ENCODE measurements at regions not wholly inside any gene's neighbourhood (a gene's known extent, or its start where the extent isn't known, plus 50 kb on each side); places are given as distances from the start of the nearest gene placed in this dataset.

DNA sequence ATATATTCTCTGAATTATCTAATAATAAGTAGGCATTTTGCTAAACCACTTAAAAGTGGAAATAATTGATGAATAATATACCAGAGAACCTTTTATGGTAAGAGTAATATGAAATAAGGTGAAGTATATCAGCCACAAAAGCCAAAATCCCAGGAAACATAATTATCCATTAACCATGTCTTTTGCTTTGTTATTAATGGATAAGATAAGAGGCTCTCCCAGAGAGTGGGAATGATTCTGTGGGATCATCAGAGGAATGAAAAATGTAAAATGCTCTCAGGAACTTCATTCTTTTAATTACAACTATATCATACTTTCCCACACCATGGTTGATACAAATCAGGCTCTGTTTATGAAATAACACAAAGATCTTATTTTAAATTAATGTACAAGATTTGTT is 391.7 kb upstream of the FZD8 start:
- Mint-ChIP-seq H3K4me3 (ENCODE audit: unreplicated experiment) (no peak overlapping the region), H3K27me3 (ENCODE audit: low read depth, unreplicated experiment) (peaks cover 6% of the 10 kb centered on the region), H3K4me1 (ENCODE audit: low read depth, unreplicated experiment) (peaks cover 6% of the 10 kb centered on the region), H3K27ac (ENCODE audit: unreplicated experiment) (no peak overlapping the region), H3K36me3 (ENCODE audit: low read depth, unreplicated experiment) (no peaks in the 10 kb centered on the region), H3K9me3 (ENCODE audit: unreplicated experiment) (no peaks in the 10 kb centered on the region)
- H4K20me1 ChIP-seq (ENCODE audit: insufficient read depth, low read length): no peaks in the 10 kb centered on the region
- no peak overlapping the region for H3K27ac ChIP-seq (ENCODE audit: low read depth, low read length)
- FAIRE-seq (no peak), DNase-seq (ENCODE audit: low read depth) (no peak)
- no peaks in the 10 kb centered on the region for H3K4me1 ChIP-seq (ENCODE audit: insufficient read depth, low read length)
- no peaks in the 10 kb centered on the region for H3K36me3 ChIP-seq (ENCODE audit: insufficient read depth, low read length)
- no peaks in the 10 kb centered on the region for H3K27me3 ChIP-seq (ENCODE audit: insufficient read depth, low read length)
- H3K4me3 ChIP-seq (ENCODE audit: insufficient read depth, low read depth, low read length): no peak overlapping the region
- no peak overlapping the region for H3K9ac ChIP-seq (ENCODE audit: low read length)
- no peaks in the 10 kb centered on the region for H3K9me3 ChIP-seq (ENCODE audit: insufficient read depth, low read depth, low read length)
- H3K4me2 ChIP-seq (ENCODE audit: low read length): no peak overlapping the region
- no peak for TF ChIP-seq EZH2 (IDR thresholded peaks at IDR 0.05; ENCODE audit: insufficient read depth, low read length)
- TF ChIP-seq, protein P1, sequence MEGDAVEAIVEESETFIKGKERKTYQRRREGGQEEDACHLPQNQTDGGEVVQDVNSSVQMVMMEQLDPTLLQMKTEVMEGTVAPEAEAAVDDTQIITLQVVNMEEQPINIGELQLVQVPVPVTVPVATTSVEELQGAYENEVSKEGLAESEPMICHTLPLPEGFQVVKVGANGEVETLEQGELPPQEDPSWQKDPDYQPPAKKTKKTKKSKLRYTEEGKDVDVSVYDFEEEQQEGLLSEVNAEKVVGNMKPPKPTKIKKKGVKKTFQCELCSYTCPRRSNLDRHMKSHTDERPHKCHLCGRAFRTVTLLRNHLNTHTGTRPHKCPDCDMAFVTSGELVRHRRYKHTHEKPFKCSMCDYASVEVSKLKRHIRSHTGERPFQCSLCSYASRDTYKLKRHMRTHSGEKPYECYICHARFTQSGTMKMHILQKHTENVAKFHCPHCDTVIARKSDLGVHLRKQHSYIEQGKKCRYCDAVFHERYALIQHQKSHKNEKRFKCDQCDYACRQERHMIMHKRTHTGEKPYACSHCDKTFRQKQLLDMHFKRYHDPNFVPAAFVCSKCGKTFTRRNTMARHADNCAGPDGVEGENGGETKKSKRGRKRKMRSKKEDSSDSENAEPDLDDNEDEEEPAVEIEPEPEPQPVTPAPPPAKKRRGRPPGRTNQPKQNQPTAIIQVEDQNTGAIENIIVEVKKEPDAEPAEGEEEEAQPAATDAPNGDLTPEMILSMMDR (IDR thresholded peaks at IDR 0.05; ENCODE audit: insufficient read depth, low read depth, low read length): no peak
- H2AFZ ChIP-seq (ENCODE audit: low read depth, low read length): no peak overlapping the region
- no peaks in the 10 kb centered on the region for H3K79me2 ChIP-seq (ENCODE audit: insufficient read depth, low read length)

DNA sequence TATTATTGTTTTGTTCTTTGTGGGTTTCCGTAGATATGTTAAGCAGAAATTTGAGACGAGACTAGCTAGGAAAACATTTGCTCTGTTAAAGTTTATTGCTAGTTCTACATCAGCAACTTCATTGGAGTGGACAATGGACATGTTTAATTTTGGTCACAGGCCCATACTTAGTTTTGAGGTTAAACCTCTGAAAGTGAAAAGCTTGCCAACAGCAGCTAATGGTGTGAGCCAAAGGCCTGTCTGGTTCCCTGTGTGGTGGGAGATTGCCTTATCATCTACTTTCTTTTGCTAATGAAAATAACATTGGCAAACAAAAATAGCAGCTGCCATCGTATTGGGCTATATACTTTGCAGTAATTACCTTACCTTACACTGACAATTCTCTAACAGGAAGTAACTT is 388.4 kb upstream of the FZD8 start:
- no peak overlapping the region for H3K27ac Mint-ChIP-seq (ENCODE audit: unreplicated experiment)
- no peak overlapping the region for H3K4me3 Mint-ChIP-seq (ENCODE audit: unreplicated experiment)
- Histone ChIP-seq H4K20me1 (ENCODE audit: insufficient read depth, low read length) (no peaks in the 10 kb centered on the region), H3K27ac (ENCODE audit: low read depth, low read length) (no peak overlapping the region), H3K36me3 (ENCODE audit: insufficient read depth, low read length) (no peaks in the 10 kb centered on the region), H3K9ac (ENCODE audit: low read length) (no peak overlapping the region), H3K27me3 (ENCODE audit: insufficient read depth, low read length) (no peaks in the 10 kb centered on the region), H3K4me2 (ENCODE audit: low read length) (no peak overlapping the region), H3K79me2 (ENCODE audit: insufficient read depth, low read length) (no peaks in the 10 kb centered on the region), H3K9me3 (ENCODE audit: insufficient read depth, low read depth, low read length) (no peaks in the 10 kb centered on the region), H3K4me3 (ENCODE audit: insufficient read depth, low read depth, low read length) (no peak overlapping the region), H2AFZ (ENCODE audit: low read depth, low read length) (no peak overlapping the region), H3K4me1 (ENCODE audit: insufficient read depth, low read length) (no peaks in the 10 kb centered on the region)
- peaks cover 5% of the 10 kb centered on the region for H3K27me3 Mint-ChIP-seq (ENCODE audit: low read depth, unreplicated experiment)
- no peaks in the 10 kb centered on the region for H3K36me3 Mint-ChIP-seq (ENCODE audit: low read depth, unreplicated experiment)
- H3K4me1 Mint-ChIP-seq (ENCODE audit: low read depth, unreplicated experiment): peaks cover 3% of the 10 kb centered on the region
- TF ChIP-seq, protein P1 (IDR thresholded peaks at IDR 0.05; ENCODE audit: insufficient read depth, low read depth, low read length): no peak
- no peak for TF ChIP-seq EZH2 (IDR thresholded peaks at IDR 0.05; ENCODE audit: insufficient read depth, low read length)
- FAIRE-seq (no peak), DNase-seq (ENCODE audit: low read depth) (no peak)
- H3K9me3 Mint-ChIP-seq (ENCODE audit: unreplicated experiment): no peaks in the 10 kb centered on the region

DNA sequence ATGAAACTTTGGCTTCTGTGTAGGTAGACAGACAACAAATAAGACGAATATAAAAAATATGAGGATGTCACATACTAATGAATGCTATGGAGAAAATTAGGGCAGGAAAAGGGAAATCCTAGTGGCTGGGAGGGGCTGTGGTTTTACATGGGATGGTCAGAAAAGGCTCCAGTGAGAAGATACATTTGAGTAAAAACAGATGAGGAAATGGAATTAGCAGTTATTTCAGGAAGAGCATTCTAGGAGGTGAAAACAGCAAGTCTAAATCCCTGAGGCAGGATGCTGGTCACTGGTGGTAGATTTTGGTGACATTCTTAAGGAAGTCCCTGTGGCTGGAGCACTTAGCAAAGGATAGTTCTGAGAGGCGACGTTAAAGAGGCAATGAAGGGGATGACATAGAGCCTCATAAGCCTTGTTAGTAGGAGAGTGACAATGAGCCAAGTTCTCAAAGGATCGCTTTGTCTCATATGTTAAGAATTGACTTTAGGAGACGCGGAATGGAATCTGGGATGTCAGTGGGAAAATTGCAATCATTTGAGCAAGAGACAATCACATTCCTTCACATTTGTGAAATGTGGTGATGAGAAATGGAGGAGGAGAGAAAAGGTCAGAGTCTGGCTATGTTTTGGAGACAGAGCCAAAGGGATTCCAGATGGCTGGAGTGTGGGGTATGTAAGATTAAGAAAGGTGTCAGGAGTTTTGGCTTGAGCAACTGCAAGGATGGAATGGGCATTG is 384.7 kb upstream of the FZD8 start:
- H3K79me2 ChIP-seq (ENCODE audit: insufficient read depth, low read length): no peaks in the 10 kb centered on the region
- no peak overlapping the region for H3K27ac ChIP-seq (ENCODE audit: low read depth, low read length)
- Mint-ChIP-seq H3K9me3 (ENCODE audit: unreplicated experiment) (peaks cover 2% of the 10 kb centered on the region), H3K4me3 (ENCODE audit: unreplicated experiment) (no peak overlapping the region), H3K27ac (ENCODE audit: unreplicated experiment) (peak overlapping the region; percentile 43), H3K4me1 (ENCODE audit: low read depth, unreplicated experiment) (peaks cover 15% of the 10 kb centered on the region), H3K36me3 (ENCODE audit: low read depth, unreplicated experiment) (no peaks in the 10 kb centered on the region), H3K27me3 (ENCODE audit: low read depth, unreplicated experiment) (no peaks in the 10 kb centered on the region)
- H3K27me3 ChIP-seq (ENCODE audit: insufficient read depth, low read length): no peaks in the 10 kb centered on the region
- H2AFZ ChIP-seq (ENCODE audit: low read depth, low read length): no peak overlapping the region
- no peaks in the 10 kb centered on the region for H3K36me3 ChIP-seq (ENCODE audit: insufficient read depth, low read length)
- H3K4me1 ChIP-seq (ENCODE audit: insufficient read depth, low read length): no peaks in the 10 kb centered on the region
- no peak overlapping the region for H3K4me3 ChIP-seq (ENCODE audit: insufficient read depth, low read depth, low read length)
- DNase-seq (ENCODE audit: low read depth) (no peak), FAIRE-seq (peak; percentile 80)
- H3K9ac ChIP-seq (ENCODE audit: low read length): no peak overlapping the region
- TF ChIP-seq, protein P1 (IDR thresholded peaks at IDR 0.05; ENCODE audit: insufficient read depth, low read depth, low read length): no peak
- no peak for TF ChIP-seq EZH2 (IDR thresholded peaks at IDR 0.05; ENCODE audit: insufficient read depth, low read length)
- no peak overlapping the region for H3K4me2 ChIP-seq (ENCODE audit: low read length)
- H4K20me1 ChIP-seq (ENCODE audit: insufficient read depth, low read length): no peaks in the 10 kb centered on the region
- no peaks in the 10 kb centered on the region for H3K9me3 ChIP-seq (ENCODE audit: insufficient read depth, low read depth, low read length)

Data from astrocyte (in vitro differentiated cells and primary cell).